ENCODE measurements at regions not wholly inside any gene's neighbourhood (a gene's known extent, or its start where the extent isn't known, plus 50 kb on each side); places are given as distances from the start of the nearest gene placed in this dataset.

- TF ChIP-seq CTCF (IDR thresholded peaks at IDR 0.05 in 4 of 5, conservative IDR thresholded peaks at IDR 0.05 in 1 of 5) (no peak), POLR2A (IDR thresholded peaks at IDR 0.05) (no peak)
Measured at GRCh38 chr2:115939902-115940301, 1497.5 kb downstream of the DPP10 start.
